D341Med (cell line): ENCODE measurements at regions not wholly inside any gene's neighbourhood (a gene's known extent, or its start where the extent isn't known, plus 50 kb on each side); places are given as distances from the start of the nearest gene placed in this dataset.
"Not testable (repeated sequence)": the region's sequence is repeated elsewhere in the genome, so short reads cannot be mapped to it uniquely, and the experiment has no call there.

ENCODE experiments used
- DNase-seq: peaks from one replicate; pipeline ENCODE4 v3.0.0; 2012; ENCODE audit warnings: low spot score

GRCh38 chr2:52695731-52696130, 1071.9 kb upstream of the CHAC2 start:
- DNase-seq, result no peak

GRCh38 chr2:52686935-52687334, 1080.7 kb upstream of the CHAC2 start:
- no peak for DNase-seq

GRCh38 chr2:52676056-52676455, 1091.5 kb upstream of the CHAC2 start:
- DNase-seq, result no peak

DNA sequence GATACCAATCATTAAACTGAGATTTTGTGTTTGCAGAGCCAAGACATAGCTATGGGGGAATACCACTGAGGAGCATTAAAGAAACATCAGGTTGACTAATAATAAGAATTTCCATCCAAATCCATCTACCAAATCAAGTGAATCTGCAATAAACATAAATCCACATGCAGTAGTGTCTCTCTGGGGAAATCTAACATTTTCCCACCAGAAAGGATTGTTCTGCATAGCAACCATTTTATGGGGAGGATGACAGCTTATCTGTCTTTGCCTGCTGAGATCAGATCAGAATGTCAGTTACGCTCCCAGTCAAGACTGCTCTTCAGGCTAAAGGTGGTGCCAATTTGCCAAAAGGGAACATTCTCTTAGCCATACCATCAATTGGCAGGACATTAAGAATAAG, 1098.9 kb upstream of the CHAC2 start:
- no peak for DNase-seq

GRCh38 chr2:52659546-52659945, 1108.1 kb upstream of the CHAC2 start:
- DNase-seq, result no peak

- no peak for DNase-seq
Observed at GRCh38 chr2:52658598-52658997, 1109.0 kb upstream of the CHAC2 start.

DNA sequence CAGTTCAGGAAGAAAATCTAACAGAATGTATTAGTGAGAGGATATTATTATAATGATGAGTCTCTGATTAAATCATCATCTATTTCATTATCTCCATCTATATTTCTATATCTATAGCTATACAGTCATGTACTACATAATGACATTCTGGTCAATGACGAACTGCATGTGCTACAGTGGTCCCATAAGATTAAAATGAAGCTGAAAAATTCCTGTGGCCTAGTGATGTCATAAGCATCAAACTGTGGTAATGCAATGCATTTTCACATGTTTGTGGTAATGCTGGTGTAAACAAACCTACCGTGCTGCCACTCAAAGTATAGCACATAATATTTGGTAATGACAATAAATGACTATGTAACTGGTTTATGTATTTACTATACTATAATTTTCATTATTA, 1127.9 kb upstream of the CHAC2 start:
- no peak for DNase-seq

DNA sequence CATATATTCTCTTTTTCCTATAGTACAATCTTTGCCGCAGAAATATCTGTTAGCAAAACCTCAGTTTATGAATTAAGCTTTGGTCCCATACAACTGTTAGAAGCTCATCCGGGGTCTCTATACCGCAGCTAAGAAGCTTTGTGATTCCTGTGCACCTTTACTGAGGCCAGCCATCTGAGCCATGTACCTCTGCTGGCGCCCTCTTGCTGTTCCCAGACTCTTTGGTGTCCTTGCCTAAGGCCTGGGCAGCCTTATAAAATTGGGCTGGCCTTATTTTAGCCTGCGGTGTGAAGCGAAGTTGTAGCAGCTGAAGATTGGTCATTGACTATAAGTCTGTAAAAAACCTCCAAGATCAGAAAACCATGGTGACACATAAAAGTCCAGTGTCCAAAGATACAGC, 1135.1 kb upstream of the CHAC2 start:
- no peak for DNase-seq

DNA sequence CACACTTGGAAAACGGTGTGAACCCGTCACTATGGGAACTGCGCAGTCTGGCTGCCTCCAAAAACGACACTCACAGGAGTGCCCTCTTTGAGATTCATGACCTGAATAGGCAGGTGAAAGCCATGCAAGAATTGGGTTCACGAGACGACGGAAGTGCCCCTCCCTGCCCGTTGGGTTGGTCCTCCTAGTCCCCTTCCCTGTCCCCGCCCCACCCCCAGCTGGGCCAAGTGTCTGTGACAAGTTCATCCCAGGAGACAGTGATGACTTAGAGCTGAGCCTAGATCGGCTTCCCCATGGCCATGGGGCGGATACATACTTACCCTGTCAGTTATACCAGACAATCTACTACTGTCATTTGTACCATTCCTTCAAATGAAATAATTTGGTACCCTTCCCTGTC, 1137.7 kb upstream of the CHAC2 start:
- no peak for DNase-seq

DNA sequence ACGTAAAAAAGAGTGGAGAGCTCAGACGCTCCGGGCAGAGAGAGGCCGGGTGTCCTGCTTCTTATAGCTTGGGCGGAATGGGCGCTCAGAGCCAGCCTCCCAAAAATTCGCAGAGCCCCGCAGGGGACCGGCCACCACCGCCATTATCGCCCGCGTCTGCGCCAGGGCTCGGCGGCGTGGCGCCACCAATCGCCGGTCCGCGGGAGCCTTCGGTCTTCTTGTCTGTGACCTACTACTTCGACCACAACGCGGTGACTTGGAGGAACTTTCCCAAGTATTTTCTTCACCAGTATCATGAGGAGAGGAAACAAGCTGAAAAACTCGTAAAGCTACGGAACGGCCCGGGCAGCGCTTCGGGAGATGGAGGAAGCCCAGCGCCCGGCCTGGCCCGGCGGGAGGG, 1138.1 kb upstream of the CHAC2 start:
- DNase-seq, result no peak

GRCh38 chr2:52622266-52622665, 1145.3 kb upstream of the CHAC2 start:
- no peak for DNase-seq

DNA sequence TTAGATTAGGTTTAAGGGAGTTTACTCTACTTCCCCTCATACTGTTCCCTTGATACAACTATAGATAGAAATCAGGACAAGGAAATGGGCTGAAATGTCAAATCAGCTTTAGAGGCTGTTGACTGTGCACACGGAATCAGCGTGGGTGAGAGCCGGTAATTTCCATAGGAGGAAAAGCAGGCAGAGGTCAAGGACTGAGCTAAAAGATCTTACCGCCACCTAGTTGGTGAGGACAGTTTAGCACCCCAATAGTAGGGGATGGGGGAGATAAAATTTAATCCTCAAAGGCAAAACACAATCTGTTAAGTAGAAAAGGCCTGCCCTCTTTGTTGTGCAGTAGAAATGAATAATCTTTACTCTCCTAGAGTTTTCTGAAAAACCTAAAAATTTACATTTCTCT, 1154.5 kb upstream of the CHAC2 start:
- DNase-seq, result no peak

DNA sequence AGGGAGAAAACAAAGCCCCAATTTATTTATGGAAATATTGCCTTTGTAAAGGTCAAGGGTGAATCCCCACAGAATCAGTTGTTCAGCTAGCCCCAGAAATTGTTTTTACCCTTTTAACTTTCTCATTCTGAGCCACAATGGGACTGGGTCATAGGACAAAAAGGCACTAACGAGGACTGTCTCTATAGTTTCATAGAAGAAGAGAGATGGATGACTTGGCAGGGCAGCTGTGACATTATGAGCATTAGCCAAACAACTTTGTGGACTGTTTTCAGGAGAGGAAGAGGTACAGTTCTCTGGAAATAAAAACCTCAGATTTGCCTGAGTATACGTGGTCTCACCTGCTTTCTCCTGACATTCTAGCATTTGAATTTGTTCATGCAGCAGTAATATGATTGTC, 1155.8 kb upstream of the CHAC2 start:
- no peak for DNase-seq

- DNase-seq, result no peak
Observed at GRCh38 chr2:52608030-52608429, 1159.6 kb upstream of the CHAC2 start.

DNA sequence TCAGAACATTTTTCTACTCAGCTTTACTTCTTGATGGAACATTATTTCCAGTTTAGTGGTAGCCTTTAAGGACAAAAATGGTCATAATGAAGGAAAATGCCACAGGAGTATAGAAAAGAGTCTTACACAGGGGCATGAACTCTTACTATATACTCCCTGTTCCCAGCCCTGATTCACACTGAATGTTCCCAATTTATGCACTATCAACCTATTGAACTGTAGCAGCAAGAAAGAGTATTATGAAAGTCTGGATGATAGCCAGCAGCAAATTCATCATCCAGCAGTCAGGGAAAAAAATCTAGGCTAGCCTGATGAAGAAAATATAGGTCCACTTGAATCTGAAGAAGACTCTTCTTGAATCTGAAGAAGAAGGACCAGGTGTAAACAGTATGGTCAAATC, 1170.3 kb upstream of the CHAC2 start:
- DNase-seq, result no peak

DNA sequence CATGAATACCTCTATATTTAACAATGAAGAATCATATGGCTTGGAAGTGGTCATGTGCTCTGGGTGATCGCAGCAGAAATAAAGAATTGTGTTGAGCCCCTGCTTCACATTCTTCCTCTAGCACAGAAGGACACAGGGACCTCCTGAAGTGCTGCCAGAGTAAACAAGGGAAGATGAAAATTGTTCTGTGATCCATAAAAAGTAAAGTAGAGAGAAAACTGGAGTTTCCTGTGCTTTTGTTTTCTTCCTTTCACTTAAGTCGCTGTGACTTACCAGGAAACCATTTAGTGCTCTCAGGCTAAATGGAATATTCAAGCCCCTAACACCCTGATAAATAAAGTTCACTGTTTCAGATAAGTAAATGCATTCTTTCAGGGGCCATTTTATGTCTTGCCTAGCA, 1173.6 kb upstream of the CHAC2 start:
- no peak for DNase-seq

GRCh38 chr2:52584071-52584470, 1183.5 kb upstream of the CHAC2 start:
- DNase-seq, result not testable (repeated sequence)

- DNase-seq, result no peak
Observed at GRCh38 chr2:52572469-52572894, 1195.1 kb upstream of the CHAC2 start.

GRCh38 chr2:52571380-52572347, 1195.9 kb upstream of the CHAC2 start:
- no peak for DNase-seq

GRCh38 chr2:52570716-52571115, 1196.9 kb upstream of the CHAC2 start:
- no peak for DNase-seq

DNA sequence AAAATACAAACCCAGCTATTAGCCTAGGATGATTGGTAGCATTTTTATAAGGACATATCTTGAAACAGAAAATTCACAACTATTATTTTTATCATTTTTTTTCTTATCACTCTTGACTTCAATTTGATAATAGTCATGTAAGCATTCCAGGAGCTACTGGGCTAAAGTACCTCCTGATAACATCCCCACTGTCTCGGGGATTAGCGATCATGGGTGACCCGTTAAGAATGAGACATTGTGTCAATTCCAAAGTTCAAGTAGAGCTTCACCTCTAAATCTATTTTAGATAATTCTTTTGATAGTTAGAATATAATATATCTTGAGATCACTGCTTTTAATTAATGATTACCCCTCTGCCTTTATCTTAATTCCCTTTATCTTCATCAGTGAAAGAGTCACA, 1204.5 kb upstream of the CHAC2 start:
- DNase-seq, result no peak

DNA sequence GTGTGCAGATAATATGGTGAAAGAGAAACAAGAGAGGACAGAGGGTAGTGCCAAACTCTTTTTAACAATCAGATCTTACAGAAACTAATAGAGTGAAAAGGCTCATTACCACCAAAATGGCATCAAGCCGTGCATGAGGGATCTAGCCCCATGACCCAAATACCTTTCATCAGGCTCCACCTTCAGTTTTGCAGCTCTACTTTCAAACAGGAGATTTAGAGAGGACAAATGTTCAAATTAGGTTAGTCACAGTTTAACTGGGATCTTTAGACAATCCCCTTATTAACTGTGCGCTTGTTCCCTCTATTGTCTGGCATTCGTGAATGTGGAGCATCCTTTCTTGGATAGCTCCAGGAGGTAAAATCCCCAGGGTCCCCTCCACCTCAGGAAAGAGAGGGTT, 1209.3 kb upstream of the CHAC2 start:
- no peak for DNase-seq

- no peak for DNase-seq
Observed at GRCh38 chr2:52542297-52542696, 1225.3 kb upstream of the CHAC2 start.
